GM21825 (cell line): ENCODE measurements at regions not wholly inside any gene's neighbourhood (a gene's known extent, or its start where the extent isn't known, plus 50 kb on each side); places are given as distances from the start of the nearest gene placed in this dataset.

Experiments used
- ATAC-seq: cut with Tn5 transposase; IDR thresholded peaks from one replicate; pipeline ENCODE4 v1.9.1; 2021; ENCODE audit warnings: mild to moderate bottlenecking, moderate library complexity; ENCODE audit not compliant: unreplicated experiment

GRCh38 chr3:13159890-13160289 lies 86.7 kb upstream of the IQSEC1 start:
- no peak for ATAC-seq

- no peak for ATAC-seq
Observed at GRCh38 chr3:13158871-13159270, 85.6 kb upstream of the IQSEC1 start.

- no peak for ATAC-seq
Observed at GRCh38 chr3:13158408-13158807, 85.2 kb upstream of the IQSEC1 start.

- ATAC-seq: no peak
Observed at GRCh38 chr3:13157986-13158385, 84.8 kb upstream of the IQSEC1 start.

GRCh38 chr3:13152826-13153710 lies 79.8 kb upstream of the IQSEC1 start:
- no peak for ATAC-seq

- ATAC-seq: no peak
Observed at GRCh38 chr3:13150624-13151023, 77.4 kb upstream of the IQSEC1 start.

GRCh38 chr3:13149330-13150108 lies 76.3 kb upstream of the IQSEC1 start:
- no peak for ATAC-seq

GRCh38 chr3:13148561-13149329 lies 75.5 kb upstream of the IQSEC1 start:
- ATAC-seq: no peak

- ATAC-seq: no peak
Observed at GRCh38 chr3:13148126-13148525, 74.9 kb upstream of the IQSEC1 start.

GRCh38 chr3:13147344-13147743 lies 74.1 kb upstream of the IQSEC1 start:
- no peak for ATAC-seq

GRCh38 chr3:13146643-13147143 lies 73.5 kb upstream of the IQSEC1 start:
- no peak for ATAC-seq

- ATAC-seq: no peak
Observed at GRCh38 chr3:13145826-13146642, 72.8 kb upstream of the IQSEC1 start.

GRCh38 chr3:13145131-13145825 lies 72.0 kb upstream of the IQSEC1 start:
- no peak for ATAC-seq

GRCh38 chr3:13144163-13145023 lies 71.2 kb upstream of the IQSEC1 start:
- ATAC-seq: no peak

- no peak for ATAC-seq
Observed at GRCh38 chr3:13143381-13144004, 70.3 kb upstream of the IQSEC1 start.

- ATAC-seq: no peak
Observed at GRCh38 chr3:13142552-13143380, 69.5 kb upstream of the IQSEC1 start.

GRCh38 chr3:13141991-13142412 lies 68.8 kb upstream of the IQSEC1 start:
- ATAC-seq: no peak
